ENCODE measurements at regions not wholly inside any gene's neighbourhood (a gene's known extent, or its start where the extent isn't known, plus 50 kb on each side); places are given as distances from the start of the nearest gene placed in this dataset.

DNA sequence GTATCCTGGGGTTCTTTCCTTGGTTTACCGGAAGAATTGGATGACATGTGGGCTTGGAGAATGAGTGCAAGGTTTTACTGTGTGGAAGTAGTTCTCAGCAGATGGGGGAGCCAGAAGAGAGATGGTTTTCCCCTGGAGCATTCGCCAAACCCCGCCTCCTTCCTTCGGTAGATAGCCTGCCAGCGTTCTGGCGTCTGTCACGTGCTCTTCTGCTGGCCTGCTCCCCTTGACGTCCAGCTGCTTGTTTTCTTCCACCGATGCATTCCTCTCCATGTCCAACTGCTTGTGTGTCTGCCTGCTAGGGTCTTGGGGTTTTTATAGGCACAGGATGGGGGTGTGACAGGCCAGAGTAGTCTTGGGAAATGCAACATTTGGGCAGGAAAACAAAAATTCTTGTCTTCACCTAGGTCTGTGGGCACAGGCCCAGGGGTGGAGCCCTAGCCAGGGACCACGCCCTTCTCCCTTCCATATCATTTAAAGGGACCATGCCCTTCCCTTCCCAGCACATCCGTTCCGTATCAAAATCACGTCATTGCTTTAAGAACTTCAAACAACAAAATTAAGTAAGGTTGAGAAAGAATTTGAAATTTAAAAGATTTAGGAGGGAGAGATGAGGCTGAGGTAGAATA is 538.7 kb upstream of the SMIM31 start:
- TF ChIP-seq, protein P1, sequence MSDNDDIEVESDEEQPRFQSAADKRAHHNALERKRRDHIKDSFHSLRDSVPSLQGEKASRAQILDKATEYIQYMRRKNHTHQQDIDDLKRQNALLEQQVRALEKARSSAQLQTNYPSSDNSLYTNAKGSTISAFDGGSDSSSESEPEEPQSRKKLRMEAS (IDR thresholded peaks at IDR 0.05; ENCODE audit: low read depth, low read length): no peak
- TF ChIP-seq, protein P2, sequence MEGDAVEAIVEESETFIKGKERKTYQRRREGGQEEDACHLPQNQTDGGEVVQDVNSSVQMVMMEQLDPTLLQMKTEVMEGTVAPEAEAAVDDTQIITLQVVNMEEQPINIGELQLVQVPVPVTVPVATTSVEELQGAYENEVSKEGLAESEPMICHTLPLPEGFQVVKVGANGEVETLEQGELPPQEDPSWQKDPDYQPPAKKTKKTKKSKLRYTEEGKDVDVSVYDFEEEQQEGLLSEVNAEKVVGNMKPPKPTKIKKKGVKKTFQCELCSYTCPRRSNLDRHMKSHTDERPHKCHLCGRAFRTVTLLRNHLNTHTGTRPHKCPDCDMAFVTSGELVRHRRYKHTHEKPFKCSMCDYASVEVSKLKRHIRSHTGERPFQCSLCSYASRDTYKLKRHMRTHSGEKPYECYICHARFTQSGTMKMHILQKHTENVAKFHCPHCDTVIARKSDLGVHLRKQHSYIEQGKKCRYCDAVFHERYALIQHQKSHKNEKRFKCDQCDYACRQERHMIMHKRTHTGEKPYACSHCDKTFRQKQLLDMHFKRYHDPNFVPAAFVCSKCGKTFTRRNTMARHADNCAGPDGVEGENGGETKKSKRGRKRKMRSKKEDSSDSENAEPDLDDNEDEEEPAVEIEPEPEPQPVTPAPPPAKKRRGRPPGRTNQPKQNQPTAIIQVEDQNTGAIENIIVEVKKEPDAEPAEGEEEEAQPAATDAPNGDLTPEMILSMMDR (IDR thresholded peaks at IDR 0.05; ENCODE audit: low read depth, low read length): no peak
- TF ChIP-seq MYC (IDR thresholded peaks at IDR 0.05; ENCODE audit: low read depth, low read length): no peak
- no peak for TF ChIP-seq POLR2A (IDR thresholded peaks at IDR 0.05; ENCODE audit: extremely low read depth, insufficient read length)
- H3K4me3 ChIP-seq (ENCODE audit: low read depth, low read length): no peak overlapping the region
- DNase-seq (ENCODE audit: low read depth): no peak

DNA sequence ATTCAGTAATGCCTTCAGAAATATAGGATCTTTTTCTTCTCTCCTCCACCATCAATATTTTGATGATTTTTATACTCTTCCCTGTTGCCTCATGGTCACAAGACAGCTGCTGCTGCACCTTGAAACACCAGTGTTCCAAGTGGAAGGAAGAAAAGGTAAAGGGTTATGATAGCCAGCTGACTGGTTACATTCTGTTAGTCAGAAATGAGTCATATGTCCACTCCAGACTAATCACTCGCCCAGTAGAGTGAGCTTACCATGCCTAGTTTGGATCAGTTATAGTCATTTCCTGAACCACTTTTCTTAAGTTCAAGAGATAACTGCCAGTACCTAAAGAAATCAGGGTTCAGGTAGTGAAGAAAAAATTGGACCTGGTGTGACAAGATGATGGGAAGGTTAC is 532.3 kb upstream of the SMIM31 start:
- TF ChIP-seq, protein P1 (IDR thresholded peaks at IDR 0.05; ENCODE audit: low read depth, low read length): no peak
- TF ChIP-seq POLR2A (IDR thresholded peaks at IDR 0.05; ENCODE audit: extremely low read depth, insufficient read length) (no peak), MYC (IDR thresholded peaks at IDR 0.05; ENCODE audit: low read depth, low read length) (no peak)
- TF ChIP-seq, protein P2 (IDR thresholded peaks at IDR 0.05; ENCODE audit: low read depth, low read length): no peak
- no peak for DNase-seq (ENCODE audit: low read depth)
- H3K4me3 ChIP-seq (ENCODE audit: low read depth, low read length): no peak overlapping the region

DNA sequence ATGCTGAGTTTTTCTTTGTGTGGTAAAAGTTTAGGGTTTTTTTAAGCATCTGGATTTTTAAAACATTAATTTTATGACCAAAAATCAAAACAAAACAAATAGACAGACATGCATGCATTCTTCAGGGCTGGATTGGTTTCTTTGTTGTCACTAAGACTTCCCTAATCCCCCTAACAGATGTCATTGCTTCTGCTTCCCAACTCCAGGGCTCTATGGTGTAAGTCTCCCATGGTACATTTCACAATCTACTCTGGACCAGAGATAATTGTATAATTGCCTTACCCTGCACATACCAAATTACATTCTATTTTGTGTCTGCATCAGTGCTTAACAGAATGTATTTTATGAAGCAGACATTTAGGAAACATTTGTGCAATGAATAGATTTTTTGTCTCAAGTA is 529.1 kb upstream of the SMIM31 start:
- H3K4me3 ChIP-seq (ENCODE audit: low read depth, low read length): no peak overlapping the region
- DNase-seq (ENCODE audit: low read depth): no peak
- TF ChIP-seq MYC (IDR thresholded peaks at IDR 0.05; ENCODE audit: low read depth, low read length): no peak
- no peak for TF ChIP-seq POLR2A (IDR thresholded peaks at IDR 0.05; ENCODE audit: extremely low read depth, insufficient read length)
- TF ChIP-seq, protein P2 (IDR thresholded peaks at IDR 0.05; ENCODE audit: low read depth, low read length): no peak
- TF ChIP-seq, protein P1 (IDR thresholded peaks at IDR 0.05; ENCODE audit: low read depth, low read length): no peak

DNA sequence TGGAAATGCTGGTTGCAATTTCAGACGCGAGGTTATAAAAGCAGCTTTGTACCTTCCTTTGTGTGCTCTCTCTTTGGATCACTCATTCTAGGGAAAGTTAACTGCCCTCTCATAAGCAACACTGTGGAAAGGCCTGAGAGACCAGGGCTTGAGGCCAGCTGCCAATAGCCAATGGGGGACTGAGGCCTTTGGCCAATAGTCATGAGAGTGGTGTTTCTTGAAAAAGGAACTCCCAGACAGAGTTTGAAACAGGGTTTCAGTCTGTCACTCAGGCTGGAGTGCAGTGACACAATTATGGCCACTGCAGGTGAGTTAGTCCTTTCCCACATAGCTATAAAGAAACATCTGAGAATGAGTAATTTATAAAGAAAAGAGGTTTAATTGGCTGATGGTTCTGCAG is 524.7 kb upstream of the SMIM31 start:
- DNase-seq (ENCODE audit: low read depth): no peak

DNA sequence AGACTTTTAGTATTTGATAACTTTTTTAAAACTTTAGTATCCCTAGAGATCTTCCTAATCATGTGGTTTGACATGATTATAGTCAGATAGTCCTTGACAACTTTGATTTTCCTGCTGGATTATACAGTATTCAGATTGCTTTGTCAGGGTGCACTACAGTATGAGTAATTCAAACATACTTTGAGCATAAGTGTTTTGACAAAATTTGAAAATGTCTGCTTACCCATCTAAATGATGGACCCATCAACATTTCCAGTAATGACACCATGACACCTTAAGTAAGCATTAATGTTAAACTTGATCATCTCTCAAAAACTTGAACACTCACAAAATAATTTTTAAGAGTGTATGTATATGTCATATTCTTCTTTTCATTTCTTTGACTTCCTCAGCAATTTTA is 514.5 kb upstream of the SMIM31 start:
- DNase-seq (ENCODE audit: low read depth): no peak
- TF ChIP-seq POLR2A (IDR thresholded peaks at IDR 0.05; ENCODE audit: extremely low read depth, insufficient read length): no peak
- no peak for TF ChIP-seq MYC (IDR thresholded peaks at IDR 0.05; ENCODE audit: low read depth, low read length)
- TF ChIP-seq, protein P2 (IDR thresholded peaks at IDR 0.05; ENCODE audit: low read depth, low read length): no peak
- TF ChIP-seq, protein P1 (IDR thresholded peaks at IDR 0.05; ENCODE audit: low read depth, low read length): no peak

More for the DNA sequence above, 524.7 kb upstream of the SMIM31 start:
- no peak overlapping the region for H3K4me3 ChIP-seq (ENCODE audit: low read depth, low read length)
- TF ChIP-seq, protein P2 (IDR thresholded peaks at IDR 0.05; ENCODE audit: low read depth, low read length): no peak
- TF ChIP-seq MYC (IDR thresholded peaks at IDR 0.05; ENCODE audit: low read depth, low read length) (no peak), POLR2A (IDR thresholded peaks at IDR 0.05; ENCODE audit: extremely low read depth, insufficient read length) (no peak)
- TF ChIP-seq, protein P1 (IDR thresholded peaks at IDR 0.05; ENCODE audit: low read depth, low read length): no peak

More for the DNA sequence above, 514.5 kb upstream of the SMIM31 start:
- H3K4me3 ChIP-seq (ENCODE audit: low read depth, low read length): no peak overlapping the region

Measured in NB4 (cell line).